ENCODE measurements at regions not wholly inside any gene's neighbourhood (a gene's known extent, or its start where the extent isn't known, plus 50 kb on each side); places are given as distances from the start of the nearest gene placed in this dataset.
"Not testable (repeated sequence)": the region's sequence is repeated elsewhere in the genome, so short reads cannot be mapped to it uniquely, and the experiment has no call there.

DNA sequence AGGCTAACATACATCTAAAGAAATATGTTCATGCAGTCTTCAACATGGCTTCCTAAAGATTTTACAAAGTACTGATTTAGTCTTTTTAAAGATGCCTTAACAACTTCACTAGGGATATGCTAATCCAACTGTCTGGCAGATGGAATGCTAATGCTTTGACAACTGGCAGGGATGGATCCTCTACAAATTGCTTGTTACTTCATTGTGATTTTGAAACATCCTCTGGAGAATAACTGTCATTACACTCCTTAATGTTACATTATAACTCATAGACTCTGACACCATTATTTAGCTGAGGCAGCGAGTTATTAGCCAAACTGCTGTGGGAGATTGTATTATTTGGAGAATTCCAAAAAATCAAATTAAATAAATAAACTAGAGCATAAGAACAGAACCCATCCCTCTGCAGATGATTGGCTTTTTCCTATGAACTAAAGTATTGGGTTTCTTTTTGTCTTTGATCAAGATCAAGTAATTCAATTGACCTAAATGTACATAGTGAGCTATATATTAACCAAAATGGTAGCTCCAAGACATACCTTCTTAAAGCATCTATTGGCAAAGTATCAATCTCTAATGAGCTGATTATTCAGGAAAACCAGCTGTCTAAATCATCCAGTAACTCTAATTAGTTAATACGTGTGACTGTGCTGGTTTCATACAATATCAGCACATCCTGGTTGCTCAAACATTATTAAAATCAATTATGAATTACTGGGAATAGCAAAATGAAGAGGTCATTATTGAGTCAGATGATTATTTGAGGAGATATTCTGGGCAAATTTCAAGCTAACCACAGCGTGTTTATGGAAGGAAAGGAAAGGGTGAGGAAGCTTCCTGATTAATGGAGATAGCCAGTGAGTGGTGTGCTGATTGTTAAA, 321.3 kb upstream of the TFPI start:
- DNase-seq = no peak

DNA sequence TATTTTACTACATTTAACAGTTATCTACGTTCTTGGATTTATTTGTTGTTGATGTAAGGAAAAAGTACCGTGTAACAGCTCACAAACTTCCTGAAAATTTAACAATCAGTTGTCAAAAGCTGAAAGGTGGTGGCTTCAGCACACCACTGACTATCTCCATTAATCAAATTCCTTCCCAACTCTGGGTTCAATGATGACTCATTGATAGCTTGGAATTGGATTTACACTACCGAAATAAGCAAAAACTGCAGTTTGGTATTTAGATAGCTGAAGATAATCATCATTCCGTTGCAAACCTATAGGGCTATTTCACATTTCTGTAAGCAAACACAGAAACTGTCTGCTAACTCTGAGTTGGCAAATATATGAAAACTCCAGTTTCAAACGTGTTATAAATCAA, 322.3 kb upstream of the TFPI start:
- no peak for DNase-seq

DNA sequence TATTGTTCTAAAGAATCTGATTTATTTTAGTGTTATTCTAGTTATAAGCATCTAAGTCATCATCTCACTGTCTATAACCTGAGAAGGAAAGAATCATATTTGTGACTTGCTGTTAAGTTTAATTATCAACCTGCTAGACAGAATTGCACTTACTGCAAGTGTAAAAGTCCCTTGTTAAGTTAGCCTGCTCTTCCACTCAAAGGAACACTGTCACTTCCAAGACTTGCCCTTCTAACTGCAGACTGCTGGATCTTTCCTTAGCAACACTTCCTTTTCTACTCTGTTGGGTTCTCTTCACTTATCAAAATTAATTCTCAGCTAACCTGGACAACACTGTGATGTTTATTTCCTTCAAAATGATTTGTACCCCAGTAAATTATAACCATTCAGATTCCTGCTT, 323.2 kb upstream of the TFPI start:
- no peak for DNase-seq

DNA sequence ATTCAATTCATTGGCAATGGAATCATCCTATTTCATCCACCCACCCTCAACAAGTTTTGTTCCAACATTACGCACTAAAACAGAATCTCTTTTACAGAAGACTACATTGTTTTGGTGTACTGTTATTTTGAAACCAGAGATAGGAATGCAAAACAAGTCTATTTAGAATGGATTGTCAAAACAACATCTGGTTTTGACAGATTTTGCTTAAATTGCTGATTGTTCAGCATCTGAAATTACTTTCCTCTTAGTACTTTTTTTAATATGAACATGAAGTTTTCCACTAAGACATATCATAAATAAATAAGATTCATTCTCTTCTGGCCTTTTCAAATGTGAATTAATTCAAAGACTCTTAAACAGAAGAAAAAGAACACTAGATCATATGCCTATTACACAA, 323.9 kb upstream of the TFPI start:
- no peak for DNase-seq

DNA sequence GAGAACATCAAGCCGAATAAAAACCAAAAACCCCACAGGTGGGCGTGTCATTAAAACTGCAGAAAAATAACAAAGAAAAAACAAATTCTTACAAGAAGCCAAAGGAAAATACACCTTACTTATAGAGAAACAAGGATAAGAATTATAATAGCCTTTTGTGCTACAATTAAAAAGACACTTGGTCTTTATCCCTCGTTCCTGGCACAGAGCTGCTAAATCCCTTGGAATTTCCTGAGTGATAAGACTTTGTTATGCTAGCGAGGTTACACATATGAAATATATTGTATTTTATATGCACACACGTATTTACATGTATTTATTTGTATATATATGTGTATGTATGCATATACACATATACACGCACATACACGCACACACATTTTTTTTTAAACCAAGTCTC, 325.3 kb upstream of the TFPI start:
- no peak for DNase-seq

DNA sequence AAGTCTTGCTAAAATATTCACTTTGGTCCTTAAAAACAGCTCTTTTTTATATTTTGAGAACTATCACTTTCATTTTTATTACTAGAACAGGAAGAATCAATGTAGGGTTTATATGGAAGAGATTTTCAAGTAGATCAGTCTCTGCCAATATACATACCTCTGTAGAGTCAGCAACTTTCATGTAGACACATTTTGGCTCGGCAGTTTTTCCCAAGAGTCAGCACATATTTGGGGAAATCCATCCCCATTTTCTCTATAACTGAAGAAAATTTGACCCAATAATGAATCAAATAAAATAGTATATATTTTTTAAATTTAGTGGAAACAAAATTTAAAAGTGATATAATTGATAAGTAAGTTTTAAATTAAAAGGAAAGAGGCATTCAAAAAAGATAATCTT, 329.8 kb upstream of the TFPI start:
- no peak for DNase-seq

DNA sequence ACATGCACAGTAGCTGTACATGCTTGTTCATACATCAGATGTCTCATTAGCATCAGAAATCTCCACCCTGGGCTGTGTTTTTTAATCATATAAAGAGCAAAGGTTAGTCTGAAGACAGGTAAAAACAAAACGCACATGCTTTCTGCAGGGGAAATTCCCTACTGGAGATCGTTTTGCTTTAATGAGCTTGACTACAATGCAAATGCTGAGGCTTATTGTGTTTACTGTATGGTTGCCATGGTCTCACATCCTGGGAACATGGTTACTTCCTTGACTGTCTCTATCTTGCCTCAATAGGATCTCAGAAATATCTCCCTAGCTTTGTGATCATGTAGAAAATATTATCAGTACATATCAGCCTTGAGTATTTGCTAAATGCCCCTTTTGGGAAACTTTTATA, 336.5 kb upstream of the TFPI start:
- peak; percentile 3 for DNase-seq

DNA sequence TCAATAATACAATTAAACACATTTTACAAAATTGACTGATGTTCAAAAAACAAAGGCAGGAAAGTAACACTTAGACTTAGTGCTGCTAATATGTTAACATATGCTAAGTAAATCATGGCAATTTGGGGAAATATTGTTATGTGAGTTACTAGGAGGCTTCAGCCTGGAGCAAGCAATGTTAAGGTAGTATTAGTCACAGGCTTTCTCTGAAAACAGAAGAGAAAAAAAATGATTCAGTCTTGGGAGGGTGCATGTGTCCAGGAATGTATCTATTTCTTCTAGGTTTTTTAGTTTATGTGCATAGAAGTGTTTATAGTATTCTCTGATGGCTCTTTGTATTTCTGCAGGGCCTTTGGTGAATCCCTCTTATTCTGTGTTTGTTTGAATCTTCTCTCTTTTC, 345.8 kb upstream of the TFPI start:
- no peak for DNase-seq

DNA sequence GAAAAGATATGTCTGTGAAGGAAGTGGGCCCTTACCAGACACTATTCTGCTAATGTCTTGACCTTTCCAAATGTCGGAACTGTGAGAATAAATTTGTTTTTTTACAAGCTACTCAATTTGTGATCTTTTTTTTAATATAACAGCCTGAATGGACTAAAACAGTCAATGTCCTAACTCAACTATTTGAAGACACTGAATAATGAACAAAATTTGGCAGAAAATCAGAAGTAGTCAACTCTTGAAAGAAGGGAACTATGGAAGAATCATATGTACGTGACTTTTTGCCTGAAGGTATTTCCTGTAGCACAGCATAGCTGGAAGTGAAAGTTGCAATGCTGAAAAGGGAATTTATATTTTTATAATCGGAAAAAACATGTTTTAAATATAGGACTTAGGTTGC, 351.8 kb upstream of the TFPI start:
- DNase-seq = no peak

DNA sequence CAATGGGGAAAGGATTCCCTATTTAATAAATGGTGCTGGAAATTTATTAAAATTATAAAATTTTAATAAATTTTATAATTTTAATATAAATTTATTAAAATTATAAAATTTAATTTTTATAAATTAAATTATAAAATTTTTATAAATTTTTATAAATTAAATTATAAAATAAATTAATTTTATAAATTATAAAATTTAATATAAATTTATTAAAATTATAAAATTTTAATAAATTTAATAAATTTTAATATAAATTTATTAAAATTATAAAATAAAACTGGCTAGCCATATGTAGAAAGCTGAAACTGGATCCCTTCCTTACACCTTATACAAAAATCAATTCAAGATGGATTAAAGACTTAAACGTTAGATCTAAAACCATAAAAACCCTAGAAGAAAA, 356.7 kb upstream of the TFPI start:
- DNase-seq = not testable (repeated sequence)

DNA sequence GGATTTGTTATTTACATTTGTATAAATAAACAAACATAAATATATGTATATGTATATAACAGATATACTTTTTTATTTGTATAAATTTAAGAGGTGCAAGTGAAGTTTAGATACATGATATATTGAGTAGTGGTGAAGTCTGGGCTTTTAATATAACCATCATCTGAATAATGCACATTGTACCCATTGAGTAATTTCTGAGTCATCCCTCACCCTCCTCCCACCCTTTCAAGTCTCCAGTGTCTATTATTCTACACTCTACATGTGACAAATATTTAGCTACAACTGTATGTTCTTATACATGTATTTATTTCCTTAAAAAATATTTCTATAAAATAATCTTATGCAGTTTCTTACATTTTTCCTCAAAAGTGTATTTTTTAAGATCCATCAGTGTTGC, 358.7 kb upstream of the TFPI start:
- no peak for DNase-seq

DNA sequence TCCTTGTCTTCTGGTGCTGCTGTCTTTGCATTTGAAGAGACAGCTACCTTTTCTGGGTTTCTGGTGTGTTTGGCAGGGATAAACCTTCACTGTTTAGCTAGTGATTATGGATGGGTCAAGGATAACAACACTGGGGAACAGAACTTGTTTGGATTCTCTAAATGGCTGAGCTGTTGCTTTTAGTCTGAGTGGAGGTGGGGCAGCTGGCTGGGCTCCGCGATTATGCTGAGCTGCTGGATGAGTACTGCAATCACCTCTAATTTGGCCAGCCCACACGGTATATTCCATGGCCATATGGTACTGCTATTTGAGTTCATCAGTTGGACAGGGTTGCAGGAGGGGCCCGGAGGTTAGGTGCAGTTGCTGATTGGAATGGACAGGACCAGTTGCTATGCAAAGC, 361.6 kb upstream of the TFPI start:
- peak; percentile 10 for DNase-seq

DNA sequence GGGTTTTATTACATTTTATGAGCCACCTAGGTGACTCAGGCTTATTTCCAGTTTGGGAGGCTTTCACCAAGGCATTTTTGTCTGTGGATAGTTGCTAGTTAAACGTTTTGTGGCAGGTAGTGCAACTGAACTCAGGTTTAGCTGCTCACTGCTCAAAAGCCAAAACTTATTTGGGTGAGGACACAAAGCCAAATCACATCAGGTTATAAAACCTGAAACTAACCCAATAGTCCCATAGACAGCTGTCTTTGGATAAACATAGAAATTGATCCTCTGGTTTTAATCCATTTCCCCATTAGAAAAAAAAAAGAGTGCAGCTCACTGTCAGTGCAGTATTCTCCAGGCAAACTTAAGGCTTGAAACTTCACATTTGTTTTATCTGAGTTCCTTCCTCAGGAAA, 362.6 kb upstream of the TFPI start:
- no peak for DNase-seq

DNA sequence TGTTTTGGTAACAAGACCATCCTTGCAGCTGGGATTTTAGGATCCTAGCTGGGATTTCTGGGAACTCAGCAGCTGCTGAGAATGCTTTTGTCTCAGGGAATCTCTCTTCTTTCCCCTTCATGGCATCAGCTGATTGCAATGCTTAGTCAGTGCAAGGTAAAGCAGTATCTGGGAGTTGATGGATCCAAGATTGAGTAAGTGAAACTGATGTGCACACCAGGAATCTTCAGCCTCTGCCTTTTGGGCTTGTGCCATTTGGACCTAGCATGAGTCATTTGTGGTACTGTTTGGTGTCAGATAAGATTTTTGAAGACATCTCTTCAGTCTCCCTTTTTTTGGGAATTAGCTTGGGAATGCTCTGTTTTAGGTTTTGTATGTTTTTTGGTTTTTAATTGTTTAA, 363.3 kb upstream of the TFPI start:
- no peak for DNase-seq

DNA sequence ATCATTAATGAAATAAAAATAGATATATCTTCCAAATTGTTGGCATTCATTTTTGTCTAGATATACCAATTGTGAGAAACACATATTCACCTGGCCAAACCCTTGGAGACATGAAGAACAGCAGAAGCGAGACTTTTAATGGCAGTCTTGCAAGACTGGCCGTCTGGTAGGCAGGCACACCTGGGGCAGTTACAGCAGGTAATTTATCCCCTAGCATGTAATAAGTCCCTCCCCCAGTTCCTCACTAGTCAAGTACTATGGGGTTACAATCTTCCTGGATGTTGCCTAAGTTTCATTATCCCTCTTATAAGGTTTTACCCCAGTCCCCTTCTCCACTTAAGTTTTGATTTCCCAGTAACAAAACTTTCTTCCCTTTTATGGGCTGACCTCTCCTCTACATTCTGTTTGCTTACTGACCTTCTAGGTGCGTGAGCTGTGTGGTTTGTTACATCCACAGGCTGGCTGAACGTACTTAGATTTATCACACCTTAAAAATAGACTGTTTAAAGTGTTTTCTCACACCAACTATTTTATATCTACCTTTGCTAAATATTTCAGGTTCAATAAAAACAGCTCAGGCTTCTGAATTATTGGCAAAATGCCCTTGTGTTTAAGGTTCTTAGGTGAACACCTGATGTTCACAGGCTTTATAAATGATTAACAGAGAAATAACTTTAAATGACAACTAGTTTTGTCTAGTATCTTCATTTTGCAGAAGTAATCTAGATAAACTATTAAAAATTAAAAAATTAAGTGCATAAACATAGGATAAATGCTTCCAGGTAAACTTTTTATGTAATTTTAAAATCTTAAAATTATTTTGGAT, 365.0 kb upstream of the TFPI start:
- DNase-seq = no peak

DNA sequence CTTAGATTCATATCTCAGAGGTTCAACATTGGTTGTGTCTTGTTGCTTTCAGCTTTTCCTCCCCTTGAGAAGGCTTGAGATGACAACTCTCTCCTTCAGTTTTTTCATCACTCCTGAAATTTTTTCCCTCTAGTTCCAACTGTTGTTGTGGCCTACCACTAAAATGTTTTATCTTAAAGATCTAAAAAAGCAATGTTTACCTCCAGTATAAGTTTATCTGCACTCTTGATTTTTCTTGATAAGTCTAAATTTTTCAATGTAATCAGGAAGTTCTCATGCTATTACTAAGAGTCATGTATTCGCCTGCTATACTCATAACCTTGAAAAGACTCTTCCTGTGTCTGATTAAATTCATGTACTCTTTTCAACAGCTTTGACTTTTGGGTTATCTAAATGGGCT, 366.3 kb upstream of the TFPI start:
- no peak for DNase-seq

DNA sequence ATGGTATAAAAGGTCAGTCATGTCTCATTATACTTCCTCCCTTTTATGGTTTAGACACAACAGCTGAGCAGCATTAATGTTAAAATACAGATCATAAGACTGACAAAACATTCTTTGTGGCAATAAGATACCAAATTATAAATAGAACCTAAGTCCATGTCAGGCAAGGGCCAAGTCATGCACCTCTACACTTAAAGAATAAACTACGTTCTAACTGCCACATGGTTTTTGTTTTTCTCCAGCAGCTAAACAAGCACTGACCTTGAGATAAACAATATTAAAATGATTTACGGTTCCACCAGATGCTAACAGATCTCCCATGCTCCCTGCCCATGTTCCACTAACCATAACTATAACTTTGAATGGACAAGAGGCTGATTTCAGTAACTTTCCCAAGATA, 368.6 kb upstream of the TFPI start:
- DNase-seq = no peak

DNA sequence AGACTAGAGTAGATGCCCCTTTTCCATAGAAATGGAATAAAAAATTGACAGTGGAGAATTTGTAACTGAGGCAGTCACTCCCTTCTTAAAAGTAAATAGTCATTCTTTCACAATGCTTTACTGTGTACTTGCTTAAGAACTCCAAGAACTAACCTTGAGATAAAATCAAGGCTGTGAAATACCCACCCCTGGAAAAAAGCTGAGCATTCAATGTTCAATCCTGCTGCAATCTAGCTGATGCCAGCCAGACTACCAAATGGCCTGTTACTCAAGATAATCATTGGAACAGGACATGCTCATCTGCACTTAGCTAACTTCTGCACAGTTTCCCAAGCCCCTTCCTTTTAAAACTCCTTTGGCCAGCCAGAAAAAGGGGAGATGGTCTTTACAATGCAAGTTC, 367.4 kb upstream of the GULP1 start:
- no peak for DNase-seq

DNA sequence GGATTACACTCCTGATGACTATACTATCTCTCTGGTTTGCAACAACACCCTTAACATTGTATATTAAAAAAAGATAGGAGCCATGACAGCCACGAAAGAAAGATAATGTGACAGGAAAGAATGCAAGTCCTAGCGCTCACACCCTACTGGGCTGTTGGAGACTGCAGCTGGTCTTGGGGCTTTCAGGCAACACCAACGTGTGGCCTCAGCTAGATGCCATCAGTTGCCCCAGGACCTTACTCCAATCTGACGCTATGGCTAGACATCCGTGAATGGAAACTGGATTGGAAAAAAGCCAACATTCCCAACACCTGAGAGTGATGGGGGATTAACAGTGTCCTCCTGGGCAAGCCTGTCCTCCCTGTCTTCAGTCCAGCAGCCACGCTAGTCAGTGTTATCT, 357.4 kb upstream of the GULP1 start:
- no peak for DNase-seq

DNA sequence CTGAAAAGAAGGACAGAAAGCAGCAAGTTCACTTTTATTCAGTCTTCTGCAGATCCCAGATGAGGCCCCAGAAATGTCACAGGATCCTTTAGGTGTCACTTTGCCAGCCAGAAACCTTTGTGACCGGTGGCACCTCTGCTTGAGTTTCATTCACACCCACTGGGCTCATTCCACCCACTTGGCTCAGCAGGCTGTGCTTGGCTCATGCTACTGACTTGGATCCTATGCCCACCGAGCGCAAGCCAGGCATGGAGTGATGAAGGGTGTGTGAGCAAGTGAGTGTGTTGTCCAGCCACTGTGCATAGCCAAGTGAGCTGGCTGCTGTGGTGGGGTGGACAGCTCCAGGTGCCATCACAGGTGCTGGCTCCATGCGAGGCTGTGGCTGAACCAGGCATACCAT, 357.0 kb upstream of the GULP1 start:
- no peak for DNase-seq

DNA sequence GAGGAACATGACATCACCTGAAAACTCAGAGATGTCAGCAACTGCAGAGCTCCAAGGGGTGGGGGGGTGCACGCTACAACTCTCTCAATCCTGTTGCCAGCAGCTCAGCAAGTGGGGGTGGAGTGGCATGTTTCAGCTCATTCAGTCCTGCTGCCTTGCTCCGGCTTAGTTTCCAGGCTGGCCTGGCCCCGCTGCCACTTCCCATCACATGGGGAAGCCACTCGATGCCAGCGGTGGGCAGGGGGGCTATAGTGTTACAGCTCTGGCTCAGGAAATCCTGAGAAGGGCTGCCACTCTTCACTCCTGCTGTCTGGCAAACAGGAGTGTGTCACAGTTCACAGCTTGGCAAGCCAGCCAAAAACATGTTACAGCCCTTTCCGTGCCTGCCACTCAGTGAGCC, 356.5 kb upstream of the GULP1 start:
- no peak for DNase-seq

DNA sequence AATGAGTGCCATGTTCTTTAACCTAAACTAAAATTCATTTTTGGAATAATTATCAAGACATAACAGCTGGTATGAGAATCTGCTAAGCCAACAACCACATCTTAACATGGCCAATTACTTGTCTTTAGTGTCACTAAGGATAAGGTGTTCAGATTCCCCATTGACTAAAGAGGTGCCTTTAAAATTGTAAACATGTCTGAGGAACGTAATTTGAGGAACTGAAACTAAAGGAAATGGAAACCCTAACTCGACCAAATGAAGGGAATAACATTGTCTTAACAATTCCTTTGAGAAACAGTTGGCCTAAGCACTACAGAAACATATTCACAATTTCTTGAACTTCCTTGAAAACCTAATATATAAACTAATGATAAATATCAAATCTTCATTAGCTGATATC, 355.4 kb upstream of the GULP1 start:
- DNase-seq = no peak

DNA sequence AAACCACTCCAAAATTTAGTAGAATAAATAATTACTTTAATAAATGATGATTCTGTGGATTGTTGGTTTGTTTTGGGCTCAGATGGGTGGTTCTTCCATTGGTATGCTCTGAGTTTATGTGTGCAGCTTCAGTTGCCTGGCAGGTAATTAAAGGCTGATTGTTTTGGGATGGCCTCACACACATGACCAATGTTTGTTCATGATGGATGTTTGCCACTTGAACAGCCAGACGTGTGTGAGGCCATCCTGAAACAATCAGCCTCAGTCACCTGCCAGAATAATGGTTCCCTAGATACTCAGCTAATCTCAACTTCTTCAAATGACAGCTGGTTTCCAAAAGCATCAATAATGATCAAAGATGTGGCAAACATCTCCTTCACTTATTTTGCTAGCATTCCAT, 352.5 kb upstream of the GULP1 start:
- peak; percentile 69 for DNase-seq

DNA sequence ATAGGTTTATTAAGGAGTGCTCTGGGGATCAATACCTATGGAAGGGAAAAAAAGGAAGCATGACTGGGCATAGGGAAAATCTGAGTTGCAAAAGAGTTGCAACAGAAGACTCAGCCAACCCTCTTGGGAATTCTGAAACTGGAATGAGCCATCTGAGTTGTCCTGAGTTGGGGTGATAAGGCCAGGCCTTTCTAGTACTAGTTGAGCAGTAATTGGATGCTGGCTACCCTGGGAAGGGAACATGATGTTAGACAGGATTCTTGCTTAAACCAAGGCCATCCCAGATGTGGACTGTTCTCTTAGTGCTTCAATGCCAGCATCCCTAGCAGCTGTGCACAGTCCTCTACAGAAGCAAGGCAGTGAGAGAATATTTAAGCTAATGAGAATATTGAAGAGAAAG, 348.8 kb upstream of the GULP1 start:
- DNase-seq = no peak

Measured in COR-L47 (cell line).